ENCODE measurements at regions not wholly inside any gene's neighbourhood (a gene's known extent, or its start where the extent isn't known, plus 50 kb on each side); places are given as distances from the start of the nearest gene placed in this dataset.

GRCh38 chr4:177901786-177902185 is 459.5 kb upstream of the AGA start:
- no peak overlapping the region for H3K4me3 ChIP-seq (ENCODE audit: low read length)
- TF ChIP-seq EZH2phosphoT487 (IDR thresholded peaks at IDR 0.05; ENCODE audit: low read length) (no peak), CTCF (IDR thresholded peaks at IDR 0.05; ENCODE audit: low read length) (no peak), EZH2 (optimal IDR thresholded peaks at IDR 0.05; ENCODE audit: low read depth, low read length) (no peak)
- H3K27me3 ChIP-seq (replicated peaks; ENCODE audit: insufficient read depth, low read length) = no peaks in the 10 kb centered on the region
- no peak overlapping the region for H2AFZ ChIP-seq (ENCODE audit: low read length)
- H3K36me3 ChIP-seq (replicated peaks; ENCODE audit: insufficient read depth, low read length) = no peaks in the 10 kb centered on the region
- no peaks in the 10 kb centered on the region for H3K79me2 ChIP-seq (ENCODE audit: low read length)
- no peak for DNase-seq
- H4K20me1 ChIP-seq (ENCODE audit: insufficient read depth, low read length) = no peaks in the 10 kb centered on the region
- no peak overlapping the region for H3K4me2 ChIP-seq (ENCODE audit: low read depth, low read length)
- H3F3A ChIP-seq (ENCODE audit: insufficient read depth, low read length) = no peaks in the 10 kb centered on the region
- H3K27ac ChIP-seq (ENCODE audit: low read length) = no peak overlapping the region
- H3K9me2 ChIP-seq (replicated peaks; ENCODE audit: insufficient read depth, low read length) = no peaks in the 10 kb centered on the region
- no peaks in the 10 kb centered on the region for H3K9me3 ChIP-seq (replicated peaks; ENCODE audit: insufficient read depth, low read length)
- no peaks in the 10 kb centered on the region for H3K4me1 ChIP-seq (ENCODE audit: low read length)
- H3K9ac ChIP-seq (ENCODE audit: low read length) = no peak overlapping the region

- H3K4me2 ChIP-seq (ENCODE audit: low read depth, low read length) = no peak overlapping the region
- H3K27ac ChIP-seq (ENCODE audit: low read length) = no peak overlapping the region
- TF ChIP-seq CTCF (IDR thresholded peaks at IDR 0.05; ENCODE audit: low read length) (no peak), EZH2 (optimal IDR thresholded peaks at IDR 0.05; ENCODE audit: low read depth, low read length) (no peak), EZH2phosphoT487 (IDR thresholded peaks at IDR 0.05; ENCODE audit: low read length) (no peak)
- DNase-seq = no peak
- H2AFZ ChIP-seq (ENCODE audit: low read length) = no peak overlapping the region
- H3F3A ChIP-seq (ENCODE audit: insufficient read depth, low read length) = no peaks in the 10 kb centered on the region
- H3K9me2 ChIP-seq (replicated peaks; ENCODE audit: insufficient read depth, low read length) = no peaks in the 10 kb centered on the region
- H3K9ac ChIP-seq (ENCODE audit: low read length) = no peak overlapping the region
- no peaks in the 10 kb centered on the region for H4K20me1 ChIP-seq (ENCODE audit: insufficient read depth, low read length)
- H3K79me2 ChIP-seq (ENCODE audit: low read length) = no peaks in the 10 kb centered on the region
- no peaks in the 10 kb centered on the region for H3K36me3 ChIP-seq (replicated peaks; ENCODE audit: insufficient read depth, low read length)
- H3K4me1 ChIP-seq (ENCODE audit: low read length) = no peaks in the 10 kb centered on the region
- H3K27me3 ChIP-seq (replicated peaks; ENCODE audit: insufficient read depth, low read length) = no peaks in the 10 kb centered on the region
- H3K4me3 ChIP-seq (ENCODE audit: low read length) = no peak overlapping the region
- H3K9me3 ChIP-seq (replicated peaks; ENCODE audit: insufficient read depth, low read length) = no peaks in the 10 kb centered on the region
Measured at GRCh38 chr4:177902386-177902785, 460.1 kb upstream of the AGA start.

- Histone ChIP-seq H3K4me2 (ENCODE audit: low read depth, low read length) (no peak overlapping the region), H3K9ac (ENCODE audit: low read length) (no peak overlapping the region), H3F3A (ENCODE audit: insufficient read depth, low read length) (no peaks in the 10 kb centered on the region), H2AFZ (ENCODE audit: low read length) (no peak overlapping the region), H3K36me3 (replicated peaks; ENCODE audit: insufficient read depth, low read length) (no peaks in the 10 kb centered on the region), H3K27me3 (replicated peaks; ENCODE audit: insufficient read depth, low read length) (no peaks in the 10 kb centered on the region), H3K4me3 (ENCODE audit: low read length) (no peak overlapping the region), H3K4me1 (ENCODE audit: low read length) (no peaks in the 10 kb centered on the region), H3K9me3 (replicated peaks; ENCODE audit: insufficient read depth, low read length) (no peaks in the 10 kb centered on the region), H3K79me2 (ENCODE audit: low read length) (no peaks in the 10 kb centered on the region), H4K20me1 (ENCODE audit: insufficient read depth, low read length) (no peaks in the 10 kb centered on the region), H3K27ac (ENCODE audit: low read length) (no peak overlapping the region), H3K9me2 (replicated peaks; ENCODE audit: insufficient read depth, low read length) (no peaks in the 10 kb centered on the region)
- no peak for DNase-seq
- TF ChIP-seq EZH2 (optimal IDR thresholded peaks at IDR 0.05; ENCODE audit: low read depth, low read length) = no peak
- TF ChIP-seq EZH2phosphoT487 (IDR thresholded peaks at IDR 0.05; ENCODE audit: low read length) = no peak
- TF ChIP-seq CTCF (IDR thresholded peaks at IDR 0.05; ENCODE audit: low read length) = no peak
Measured at GRCh38 chr4:177907736-177908424, 465.6 kb upstream of the AGA start.

All from MM.1S (cell line).